B cell (primary cell): ENCODE measurements at regions not wholly inside any gene's neighbourhood (a gene's known extent, or its start where the extent isn't known, plus 50 kb on each side); places are given as distances from the start of the nearest gene placed in this dataset.

ENCODE experiments used
- ATAC-seq: fragments of 200-7000 bp; cut with Tn5 transposase; one replicate; pipeline ENCODE4 v1.10.0; 2021; ENCODE audit warnings: low read depth, mild to moderate bottlenecking, moderate number of reproducible peaks, moderate library complexity
- CTCF ChIA-PET: fragments of 350-600 bp; sonication (Branson Sonifier 250); formaldehyde crosslinking; loops from one replicate; lab custom pipeline; 2021; ENCODE audit warnings: antibody characterized with exemption, inconsistent platforms; lab: Charles Lee
- POLR2A ChIA-PET: fragments of 350-600 bp; sonication (Branson Sonifier 250); formaldehyde crosslinking; loops from one replicate; lab custom pipeline; 2021; ENCODE audit warnings: antibody characterized with exemption; lab: Charles Lee
- DNase-seq: peaks from one replicate; pipeline ENCODE4 v3.0.0; 2013
- H2AFZ ChIP-seq: 2 replicates; pipeline ENCODE4 v1.6.1; 2012; ENCODE audit warnings: mild to moderate bottlenecking, low read depth, low read length; ENCODE audit not compliant: insufficient read depth, poor library complexity, severe bottlenecking
- H3K27ac ChIP-seq, 2 donors: 1 replicate in 1 of 2; 2 replicates in 1 of 2; pipeline ENCODE4 v1.5.1; 2012 to 2013; ENCODE audit warnings: low read length in 2 of 2, mild to moderate bottlenecking in 2 of 2, moderate library complexity in 1 of 2
- H3K27me3 ChIP-seq, 4 experiments: fragments of 200-600 bp in 1 of 4; sonication (generic) in 1 of 4; replicated peaks in 1 of 4; 1 replicate in 2 of 4; 2 replicates in 2 of 4; pipeline versions ENCODE4 v1.6.1 to v1.7.0; 2013 to 2016; ENCODE audit warnings: low read length in 3 of 4, mild to moderate bottlenecking in 2 of 4, mixed read lengths in 1 of 4, moderate library complexity in 1 of 4; ENCODE audit not compliant: insufficient read depth in 4 of 4, control insufficient read depth in 3 of 4; ENCODE audit errors: control extremely low read depth in 1 of 4
- H3K36me3 ChIP-seq, 2 experiments: replicated peaks in 1 of 2; 1 replicate in 1 of 2; 2 replicates in 1 of 2; pipeline versions ENCODE4 v1.6.1 to v1.7.1; 2013; ENCODE audit warnings: low read length in 1 of 2; ENCODE audit not compliant: insufficient read depth in 2 of 2, control insufficient read depth in 1 of 2; ENCODE audit errors: control extremely low read depth in 1 of 2, extremely low read depth in 1 of 2
- H3K4me1 ChIP-seq, 2 donors: fragments of 200-600 bp in 1 of 2; sonication (generic) in 1 of 2; 1 replicate in 1 of 2; 2 replicates in 1 of 2; pipeline versions ENCODE4 v1.5.1 to v1.6.1; 2013 to 2017; ENCODE audit warnings: low read length in 2 of 2; ENCODE audit not compliant: control insufficient read depth in 2 of 2, insufficient read depth in 2 of 2
- H3K4me2 ChIP-seq: replicated peaks from 2 replicates; pipeline ENCODE3; 2012; ENCODE audit warnings: mild to moderate bottlenecking, low read depth, low read length; ENCODE audit not compliant: poor library complexity, severe bottlenecking
- H3K4me3 ChIP-seq, 5 experiments: fragments of 200-600 bp in 1 of 5; sonication (generic) in 1 of 5; 1 replicate in 3 of 5; 2 replicates in 2 of 5; pipeline versions ENCODE4 v1.5.1 to v1.7.0; 2011 to 2016; ENCODE audit warnings: low read length in 4 of 5, mild to moderate bottlenecking in 4 of 5, low read depth in 2 of 5, control low read depth in 1 of 5, moderate library complexity in 1 of 5; ENCODE audit not compliant: insufficient read depth in 1 of 5; ENCODE audit errors: control extremely low read depth in 1 of 5, extremely low read depth in 1 of 5
- H3K79me2 ChIP-seq: fragments of 200-600 bp; sonication (generic); one replicate; pipeline ENCODE4 v1.6.0; 2016; ENCODE audit warnings: low read length; ENCODE audit not compliant: control insufficient read depth, insufficient read depth
- H3K9ac ChIP-seq: fragments of 200-600 bp; sonication (generic); 2 replicates; pipeline ENCODE4 v1.6.1; 2017; ENCODE audit warnings: mild to moderate bottlenecking, low read length, moderate library complexity
- H3K9me3 ChIP-seq, 3 donors: one replicate each; pipeline versions ENCODE4 v1.6.1 to v1.7.1; 2013; ENCODE audit warnings: low read length in 2 of 3; ENCODE audit not compliant: control insufficient read depth in 2 of 3, insufficient read depth in 1 of 3; ENCODE audit errors: control extremely low read depth in 1 of 3
- H4K20me1 ChIP-seq: 2 replicates; pipeline ENCODE4 v1.6.0; 2012; ENCODE audit warnings: mild to moderate bottlenecking, low read length; ENCODE audit not compliant: insufficient read depth, control insufficient read depth, poor library complexity, severe bottlenecking
- H3K27ac Mint-ChIP-seq: one replicate; pipeline ENCODE4 v1.8.0; 2021; ENCODE audit warnings: mixed read lengths
- H3K27me3 Mint-ChIP-seq: one replicate; pipeline ENCODE4 v1.8.0; 2021; ENCODE audit warnings: mixed read lengths
- H3K4me1 Mint-ChIP-seq: one replicate; pipeline ENCODE4 v1.8.0; 2021; ENCODE audit warnings: mixed read lengths
- H3K4me3 Mint-ChIP-seq: one replicate; pipeline ENCODE4 v1.8.0; 2021; ENCODE audit warnings: mixed read lengths
- H3K9me3 Mint-ChIP-seq: one replicate; pipeline ENCODE4 v1.8.0; 2022; ENCODE audit warnings: mixed read lengths; ENCODE audit not compliant: insufficient read depth
- EZH2 ChIP-seq: IDR thresholded peaks from 2 replicates; pipeline ENCODE4 v1.6.1; 2012; ENCODE audit warnings: borderline replicate concordance, low read depth, mild to moderate bottlenecking, moderate library complexity, low read length; ENCODE audit not compliant: insufficient read depth, poor library complexity, severe bottlenecking
- WGBS: methylation state at CpG from one replicate; pipeline ENCODE4 v1.1.5; 2013; ENCODE audit warnings: missing lambda C conversion rate; ENCODE audit not compliant: insufficient coverage; 5-methylcytosine and 5-hydroxymethylcytosine counted together
- intact Hi-C: fragments of 100-400 bp; cut with micrococcal nuclease; formaldehyde crosslinking; loops from one replicate; pipeline ENCODE4 v1.10.0; 2022
- TF ChIP-seq, protein P1 (sequence below): fragments of 200-600 bp; IDR thresholded peaks from one replicate; pipeline ENCODE4 v1.8.0; 2022; ENCODE audit warnings: antibody characterized with exemption, mild to moderate bottlenecking

DNA sequence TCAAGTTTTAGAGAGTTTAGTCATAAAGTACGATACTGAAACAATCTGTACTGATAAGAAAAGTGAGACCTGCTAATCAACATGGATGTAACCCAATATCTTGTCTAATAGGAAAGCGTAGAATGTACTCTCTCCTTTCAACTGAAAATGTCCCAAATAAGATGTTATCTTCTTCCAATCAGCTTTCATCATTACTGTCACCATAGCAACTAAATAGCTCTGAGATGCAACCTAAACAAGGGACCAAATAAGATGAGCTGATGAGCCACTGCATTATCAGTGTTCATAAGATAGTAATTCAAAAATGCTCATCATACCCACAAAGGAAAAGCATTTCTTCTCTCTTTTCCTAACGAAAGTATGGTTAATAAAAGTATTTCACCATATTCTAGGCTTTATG lies 1108.3 kb upstream of the MAP3K7 start:
- Histone ChIP-seq H2AFZ (no peak overlapping the region), H3K4me1 (no peaks in the 10 kb centered on the region), H3K9me3 (no peaks in the 10 kb centered on the region), H3K27ac (no peak overlapping the region), H3K79me2 (no peaks in the 10 kb centered on the region), H3K4me3 (no peak overlapping the region), H3K36me3 (no peaks in the 10 kb centered on the region), H3K4me2 (no peak overlapping the region), H3K27me3 (no peaks in the 10 kb centered on the region), H3K9ac (no peak overlapping the region), H4K20me1 (no peaks in the 10 kb centered on the region)
- ChIA-PET CTCF (no interaction called here), POLR2A (no interaction called here)
- Mint-ChIP-seq H3K9me3 (no peaks in the 10 kb centered on the region), H3K4me3 (no peak overlapping the region), H3K4me1 (no peaks in the 10 kb centered on the region), H3K27me3 (no peaks in the 10 kb centered on the region), H3K27ac (no peak overlapping the region)
- no peak for ATAC-seq
- WGBS = no CpG with 5 or more reads among the region's 3 CpGs
- no peak for DNase-seq
- TF ChIP-seq EZH2 = no peak
- TF ChIP-seq, protein P1, sequence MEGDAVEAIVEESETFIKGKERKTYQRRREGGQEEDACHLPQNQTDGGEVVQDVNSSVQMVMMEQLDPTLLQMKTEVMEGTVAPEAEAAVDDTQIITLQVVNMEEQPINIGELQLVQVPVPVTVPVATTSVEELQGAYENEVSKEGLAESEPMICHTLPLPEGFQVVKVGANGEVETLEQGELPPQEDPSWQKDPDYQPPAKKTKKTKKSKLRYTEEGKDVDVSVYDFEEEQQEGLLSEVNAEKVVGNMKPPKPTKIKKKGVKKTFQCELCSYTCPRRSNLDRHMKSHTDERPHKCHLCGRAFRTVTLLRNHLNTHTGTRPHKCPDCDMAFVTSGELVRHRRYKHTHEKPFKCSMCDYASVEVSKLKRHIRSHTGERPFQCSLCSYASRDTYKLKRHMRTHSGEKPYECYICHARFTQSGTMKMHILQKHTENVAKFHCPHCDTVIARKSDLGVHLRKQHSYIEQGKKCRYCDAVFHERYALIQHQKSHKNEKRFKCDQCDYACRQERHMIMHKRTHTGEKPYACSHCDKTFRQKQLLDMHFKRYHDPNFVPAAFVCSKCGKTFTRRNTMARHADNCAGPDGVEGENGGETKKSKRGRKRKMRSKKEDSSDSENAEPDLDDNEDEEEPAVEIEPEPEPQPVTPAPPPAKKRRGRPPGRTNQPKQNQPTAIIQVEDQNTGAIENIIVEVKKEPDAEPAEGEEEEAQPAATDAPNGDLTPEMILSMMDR = no peak
- intact Hi-C loops = no loop called here

DNA sequence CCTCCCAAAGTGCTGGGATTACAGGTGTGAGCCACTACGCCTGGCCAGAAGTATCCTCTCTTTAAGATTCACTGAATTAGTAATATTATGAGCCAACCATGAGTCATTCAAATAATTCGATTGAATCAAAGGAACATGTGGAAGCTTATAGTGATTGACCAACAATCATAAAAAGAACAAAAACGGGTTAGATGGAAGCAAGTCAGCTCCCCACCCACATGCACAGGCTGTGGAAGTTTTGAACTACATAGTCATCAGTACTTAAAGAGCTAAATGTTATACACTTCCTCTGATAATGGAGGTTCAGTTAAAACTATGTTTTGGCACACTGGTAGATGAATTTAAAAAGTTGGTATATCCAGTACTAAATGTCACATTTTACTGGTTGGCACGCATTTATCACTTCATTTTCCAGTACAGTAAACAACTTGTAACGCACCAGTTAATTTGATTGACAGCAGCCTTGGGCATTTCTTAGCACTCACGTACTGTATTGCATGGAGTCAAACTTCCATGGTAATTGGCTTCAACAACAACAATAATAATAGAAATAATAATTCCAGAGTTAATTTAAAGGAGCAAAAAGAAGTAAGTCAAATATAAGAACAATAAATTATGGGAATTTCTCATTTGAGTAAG lies 1107.3 kb upstream of the MAP3K7 start:
- no peaks in the 10 kb centered on the region for H3K27me3 ChIP-seq
- H4K20me1 ChIP-seq = no peaks in the 10 kb centered on the region
- H3K4me3 Mint-ChIP-seq = no peak overlapping the region
- H3K9me3 ChIP-seq = no peaks in the 10 kb centered on the region
- ChIA-PET POLR2A (no interaction called here), CTCF (no interaction called here)
- no peak overlapping the region for H3K27ac Mint-ChIP-seq
- no peaks in the 10 kb centered on the region for H3K4me1 ChIP-seq
- no peaks in the 10 kb centered on the region for H3K27me3 Mint-ChIP-seq
- H3K4me3 ChIP-seq = no peak overlapping the region
- H2AFZ ChIP-seq = no peak overlapping the region
- H3K4me2 ChIP-seq = no peak overlapping the region
- no peaks in the 10 kb centered on the region for H3K79me2 ChIP-seq
- H3K9me3 Mint-ChIP-seq = no peaks in the 10 kb centered on the region
- no peaks in the 10 kb centered on the region for H3K4me1 Mint-ChIP-seq
- H3K9ac ChIP-seq = no peak overlapping the region
- no CpG with 5 or more reads among the region's 6 CpGs for WGBS
- DNase-seq = no peak
- ATAC-seq = no peak
- no peak overlapping the region for H3K27ac ChIP-seq
- intact Hi-C loops = no loop called here
- no peaks in the 10 kb centered on the region for H3K36me3 ChIP-seq
- no peak for TF ChIP-seq EZH2
- TF ChIP-seq, protein P1 = no peak
